HepG2 (cell line): ENCODE measurements at regions not wholly inside any gene's neighbourhood (a gene's known extent, or its start where the extent isn't known, plus 50 kb on each side); places are given as distances from the start of the nearest gene placed in this dataset.

Source experiments
- CEBPB ChIP-seq: IDR thresholded peaks from 2 replicates; pipeline ENCODE4 v1.6.1; 2011; ENCODE audit warnings: low read depth, low read length, improper control_type of control experiment, borderline replicate concordance
- CEBPG ChIP-seq: IDR thresholded peaks from 2 replicates; pipeline ENCODE4 v1.6.1; 2016
- ERF ChIP-seq: IDR thresholded peaks from 2 replicates; pipeline ENCODE4 v1.6.1; 2018; ENCODE audit warnings: missing biosample characterization, missing genetic modification reagents
- HNF1A ChIP-seq, 2 experiments: sonication (generic) in 1 of 2; formaldehyde crosslinking in 1 of 2; IDR thresholded peaks; 2 replicates each; pipeline versions ENCODE4 v1.4.0 to v1.6.1; 2016 to 2020; ENCODE audit warnings: borderline replicate concordance in 1 of 2, low read depth in 1 of 2, mild to moderate bottlenecking in 1 of 2, missing genetic modification reagents in 1 of 2
- HNF4A ChIP-seq: sonication (generic); formaldehyde crosslinking; IDR thresholded peaks from 2 replicates; pipeline ENCODE4 v1.4.0; 2020; ENCODE audit warnings: missing genetic modification reagents
- HNRNPUL1 ChIP-seq: fragments of 200-400 bp; formaldehyde crosslinking; IDR thresholded peaks from 2 replicates; pipeline ENCODE4 v1.6.1; 2017; ENCODE audit warnings: low read depth, mild to moderate bottlenecking, low read length, moderate library complexity
- HOMEZ ChIP-seq: IDR thresholded peaks from 2 replicates; pipeline ENCODE4 v1.6.1; 2016; ENCODE audit warnings: low read depth
- KLF13 ChIP-seq: sonication (generic); formaldehyde crosslinking; IDR thresholded peaks from 2 replicates; pipeline ENCODE4 v1.4.0; 2020; ENCODE audit warnings: mild to moderate bottlenecking, missing genetic modification reagents
- MAZ ChIP-seq, 2 experiments: sonication (generic) in 1 of 2; formaldehyde crosslinking in 1 of 2; IDR thresholded peaks; 2 replicates each; pipeline versions ENCODE4 v1.5.0 to v1.6.1; 2012 to 2020; ENCODE audit warnings: low read depth in 2 of 2, mild to moderate bottlenecking in 2 of 2, borderline replicate concordance in 1 of 2, improper control_type of control experiment in 1 of 2, low read length in 1 of 2, missing genetic modification reagents in 1 of 2, moderate library complexity in 1 of 2
- MYC ChIP-seq: sonication (generic); formaldehyde crosslinking; IDR thresholded peaks from 2 replicates; pipeline ENCODE4 v1.9.0; 2021; ENCODE audit warnings: missing genetic modification reagents, borderline replicate concordance
- RARG ChIP-seq: sonication (generic); formaldehyde crosslinking; IDR thresholded peaks from 2 replicates; pipeline ENCODE4 v1.4.0; 2020; ENCODE audit warnings: low read depth, mild to moderate bottlenecking, missing genetic modification reagents
- SOX6 ChIP-seq, 2 experiments: fragments of 450-650 bp in 1 of 2; sonication (generic) in 1 of 2; formaldehyde crosslinking in 1 of 2; IDR thresholded peaks; 2 replicates each; pipeline versions ENCODE4 v1.4.0 to v1.6.1; 2017 to 2020; ENCODE audit warnings: antibody characterized with exemption in 1 of 2, mild to moderate bottlenecking in 1 of 2, missing genetic modification reagents in 1 of 2
- ZBTB10 ChIP-seq: sonication (generic); formaldehyde crosslinking; IDR thresholded peaks from 2 replicates; pipeline ENCODE4 v1.4.0; 2020; ENCODE audit warnings: missing genetic modification reagents, borderline replicate concordance
- ZBTB25 ChIP-seq: IDR thresholded peaks from 2 replicates; pipeline ENCODE4 v1.6.1; 2018; ENCODE audit warnings: missing genetic modification reagents
- ZNF282 ChIP-seq: fragments of 450-650 bp; IDR thresholded peaks from 2 replicates; pipeline ENCODE4 v1.6.1; 2018; ENCODE audit not compliant: partially characterized antibody
- ZNF430 ChIP-seq: sonication (generic); formaldehyde crosslinking; IDR thresholded peaks from 2 replicates; pipeline ENCODE4 v1.9.0; 2021; ENCODE audit warnings: mild to moderate bottlenecking, missing genetic modification reagents
- ZNF737 ChIP-seq: sonication (generic); formaldehyde crosslinking; IDR thresholded peaks from 2 replicates; pipeline ENCODE4 v1.5.0; 2020; ENCODE audit warnings: missing genetic modification reagents, mild to moderate bottlenecking, borderline replicate concordance
- ZSCAN29 ChIP-seq: sonication (generic); formaldehyde crosslinking; conservative IDR thresholded peaks from 2 replicates; pipeline ENCODE4 v1.4.0; 2020; ENCODE audit warnings: mild to moderate bottlenecking, missing genetic modification reagents

- TF ChIP-seq HNF1A (IDR thresholded peaks at IDR 0.05; ENCODE audit: low read depth) (no peak), HNF1A (CRISPR knock-in tag; IDR thresholded peaks at IDR 0.05; ENCODE audit: borderline replicate concordance) (0 out of 2 replicates have a peak, but pooled peaks have one; percentile 33), ZNF737 (CRISPR knock-in tag) (no peak), ZBTB25 (no peak), HNF4A (CRISPR knock-in tag) (peak; percentile 57), MAZ (IDR thresholded peaks at IDR 0.05; ENCODE audit: borderline replicate concordance, low read depth, low read length) (no peak), MAZ (CRISPR knock-in tag; IDR thresholded peaks at IDR 0.05; ENCODE audit: low read depth) (no peak), RARG (no peak), CEBPG (CRISPR knock-in tag) (0 out of 2 replicates have a peak, but pooled peaks have one; percentile 37), MYC (no peak), ZNF282 (no peak), HOMEZ (CRISPR knock-in tag) (no peak), ZNF430 (CRISPR knock-in tag) (no peak), ZSCAN29 (CRISPR knock-in tag) (no peak), HNRNPUL1 (no peak), CEBPB (peak; percentile 47; the same call in 1 of the 2 replicates), KLF13 (CRISPR knock-in tag) (no peak), ZBTB10 (CRISPR knock-in tag) (no peak), SOX6 (IDR thresholded peaks at IDR 0.05) (no peak), SOX6 (CRISPR knock-in tag; IDR thresholded peaks at IDR 0.05) (no peak), ERF (CRISPR knock-in tag) (no peak)
Measured at GRCh38 chr6:53999088-53999755, 112.0 kb upstream of the MLIP start (continued).
